H1 (cell line): ENCODE measurements at regions not wholly inside any gene's neighbourhood (a gene's known extent, or its start where the extent isn't known, plus 50 kb on each side); places are given as distances from the start of the nearest gene placed in this dataset.

Experiments used
- FOSL1 ChIP-seq: IDR thresholded peaks from 2 replicates; pipeline ENCODE4 v1.6.1; 2011; ENCODE audit warnings: mild to moderate bottlenecking, low read depth, low read length, moderate library complexity; ENCODE audit not compliant: insufficient read depth
- HDAC2 ChIP-seq, 2 experiments: fragments of 300-600 bp in 1 of 2; sonication (generic) in 1 of 2; IDR thresholded peaks; 2 replicates each; pipeline ENCODE4 v1.6.1; 2011 to 2012; ENCODE audit warnings: low read depth in 2 of 2, low read length in 2 of 2, mild to moderate bottlenecking in 2 of 2, moderate library complexity in 2 of 2, borderline replicate concordance in 1 of 2, inconsistent platforms in 1 of 2
- RBBP5 ChIP-seq: IDR thresholded peaks from 2 replicates; pipeline ENCODE4 v1.7.1; 2012; ENCODE audit warnings: low read depth, mild to moderate bottlenecking, inconsistent platforms, low read length, moderate library complexity, borderline replicate concordance
- RFX5 ChIP-seq: IDR thresholded peaks from 2 replicates; pipeline ENCODE4 v1.6.1; 2011; ENCODE audit warnings: low read depth, low read length, improper control_type of control experiment, borderline replicate concordance
- RNF2 ChIP-seq: fragments of 200-900, 300-1000 bp; sonication (generic); IDR thresholded peaks from 2 replicates; pipeline ENCODE4 v1.7.1; 2016; ENCODE audit warnings: borderline replicate concordance, low read depth, mild to moderate bottlenecking, antibody characterized with exemption, low read length; ENCODE audit not compliant: poor library complexity, severe bottlenecking; ENCODE audit errors: missing control alignments
- SP4 ChIP-seq: IDR thresholded peaks from 2 replicates; pipeline ENCODE4 v1.6.1; 2012; ENCODE audit warnings: low read length, inconsistent platforms
- TBP ChIP-seq: IDR thresholded peaks from 2 replicates; pipeline ENCODE4 v1.6.1; 2011; ENCODE audit warnings: low read depth, low read length, improper control_type of control experiment
- TF ChIP-seq, protein P1 (sequence below): fragments of 300-600 bp; sonication (generic); IDR thresholded peaks from 2 replicates; pipeline ENCODE4 v1.7.1; 2012; ENCODE audit warnings: low read length, moderate library complexity, mild to moderate bottlenecking, inconsistent platforms; ENCODE audit not compliant: insufficient replicate concordance
- TF ChIP-seq, protein P2 (sequence below): IDR thresholded peaks from 2 replicates; pipeline ENCODE4 v1.6.1; 2011; ENCODE audit warnings: low read depth, mild to moderate bottlenecking, low read length; ENCODE audit not compliant: insufficient read depth

DNA sequence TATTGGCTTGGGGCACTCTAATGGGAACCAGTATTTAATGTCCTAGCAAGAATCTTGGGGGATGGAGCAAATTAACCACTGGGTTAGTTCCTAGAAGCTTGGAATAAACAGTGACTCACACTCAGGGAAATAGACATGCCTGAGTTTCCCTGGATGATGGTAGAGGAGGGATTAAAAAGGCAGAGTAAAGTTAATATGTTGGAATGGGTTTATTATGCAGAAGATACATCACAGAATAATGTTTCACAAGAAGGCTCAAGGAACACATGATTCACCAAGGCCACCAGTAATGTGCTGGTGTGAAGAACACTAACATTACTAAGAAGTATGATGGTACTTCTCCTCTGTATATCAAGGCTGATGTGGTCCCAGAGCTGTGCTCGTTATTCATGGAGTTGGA is 752.9 kb upstream of the SEMA6A start (continued):
- TF ChIP-seq, protein P1, sequence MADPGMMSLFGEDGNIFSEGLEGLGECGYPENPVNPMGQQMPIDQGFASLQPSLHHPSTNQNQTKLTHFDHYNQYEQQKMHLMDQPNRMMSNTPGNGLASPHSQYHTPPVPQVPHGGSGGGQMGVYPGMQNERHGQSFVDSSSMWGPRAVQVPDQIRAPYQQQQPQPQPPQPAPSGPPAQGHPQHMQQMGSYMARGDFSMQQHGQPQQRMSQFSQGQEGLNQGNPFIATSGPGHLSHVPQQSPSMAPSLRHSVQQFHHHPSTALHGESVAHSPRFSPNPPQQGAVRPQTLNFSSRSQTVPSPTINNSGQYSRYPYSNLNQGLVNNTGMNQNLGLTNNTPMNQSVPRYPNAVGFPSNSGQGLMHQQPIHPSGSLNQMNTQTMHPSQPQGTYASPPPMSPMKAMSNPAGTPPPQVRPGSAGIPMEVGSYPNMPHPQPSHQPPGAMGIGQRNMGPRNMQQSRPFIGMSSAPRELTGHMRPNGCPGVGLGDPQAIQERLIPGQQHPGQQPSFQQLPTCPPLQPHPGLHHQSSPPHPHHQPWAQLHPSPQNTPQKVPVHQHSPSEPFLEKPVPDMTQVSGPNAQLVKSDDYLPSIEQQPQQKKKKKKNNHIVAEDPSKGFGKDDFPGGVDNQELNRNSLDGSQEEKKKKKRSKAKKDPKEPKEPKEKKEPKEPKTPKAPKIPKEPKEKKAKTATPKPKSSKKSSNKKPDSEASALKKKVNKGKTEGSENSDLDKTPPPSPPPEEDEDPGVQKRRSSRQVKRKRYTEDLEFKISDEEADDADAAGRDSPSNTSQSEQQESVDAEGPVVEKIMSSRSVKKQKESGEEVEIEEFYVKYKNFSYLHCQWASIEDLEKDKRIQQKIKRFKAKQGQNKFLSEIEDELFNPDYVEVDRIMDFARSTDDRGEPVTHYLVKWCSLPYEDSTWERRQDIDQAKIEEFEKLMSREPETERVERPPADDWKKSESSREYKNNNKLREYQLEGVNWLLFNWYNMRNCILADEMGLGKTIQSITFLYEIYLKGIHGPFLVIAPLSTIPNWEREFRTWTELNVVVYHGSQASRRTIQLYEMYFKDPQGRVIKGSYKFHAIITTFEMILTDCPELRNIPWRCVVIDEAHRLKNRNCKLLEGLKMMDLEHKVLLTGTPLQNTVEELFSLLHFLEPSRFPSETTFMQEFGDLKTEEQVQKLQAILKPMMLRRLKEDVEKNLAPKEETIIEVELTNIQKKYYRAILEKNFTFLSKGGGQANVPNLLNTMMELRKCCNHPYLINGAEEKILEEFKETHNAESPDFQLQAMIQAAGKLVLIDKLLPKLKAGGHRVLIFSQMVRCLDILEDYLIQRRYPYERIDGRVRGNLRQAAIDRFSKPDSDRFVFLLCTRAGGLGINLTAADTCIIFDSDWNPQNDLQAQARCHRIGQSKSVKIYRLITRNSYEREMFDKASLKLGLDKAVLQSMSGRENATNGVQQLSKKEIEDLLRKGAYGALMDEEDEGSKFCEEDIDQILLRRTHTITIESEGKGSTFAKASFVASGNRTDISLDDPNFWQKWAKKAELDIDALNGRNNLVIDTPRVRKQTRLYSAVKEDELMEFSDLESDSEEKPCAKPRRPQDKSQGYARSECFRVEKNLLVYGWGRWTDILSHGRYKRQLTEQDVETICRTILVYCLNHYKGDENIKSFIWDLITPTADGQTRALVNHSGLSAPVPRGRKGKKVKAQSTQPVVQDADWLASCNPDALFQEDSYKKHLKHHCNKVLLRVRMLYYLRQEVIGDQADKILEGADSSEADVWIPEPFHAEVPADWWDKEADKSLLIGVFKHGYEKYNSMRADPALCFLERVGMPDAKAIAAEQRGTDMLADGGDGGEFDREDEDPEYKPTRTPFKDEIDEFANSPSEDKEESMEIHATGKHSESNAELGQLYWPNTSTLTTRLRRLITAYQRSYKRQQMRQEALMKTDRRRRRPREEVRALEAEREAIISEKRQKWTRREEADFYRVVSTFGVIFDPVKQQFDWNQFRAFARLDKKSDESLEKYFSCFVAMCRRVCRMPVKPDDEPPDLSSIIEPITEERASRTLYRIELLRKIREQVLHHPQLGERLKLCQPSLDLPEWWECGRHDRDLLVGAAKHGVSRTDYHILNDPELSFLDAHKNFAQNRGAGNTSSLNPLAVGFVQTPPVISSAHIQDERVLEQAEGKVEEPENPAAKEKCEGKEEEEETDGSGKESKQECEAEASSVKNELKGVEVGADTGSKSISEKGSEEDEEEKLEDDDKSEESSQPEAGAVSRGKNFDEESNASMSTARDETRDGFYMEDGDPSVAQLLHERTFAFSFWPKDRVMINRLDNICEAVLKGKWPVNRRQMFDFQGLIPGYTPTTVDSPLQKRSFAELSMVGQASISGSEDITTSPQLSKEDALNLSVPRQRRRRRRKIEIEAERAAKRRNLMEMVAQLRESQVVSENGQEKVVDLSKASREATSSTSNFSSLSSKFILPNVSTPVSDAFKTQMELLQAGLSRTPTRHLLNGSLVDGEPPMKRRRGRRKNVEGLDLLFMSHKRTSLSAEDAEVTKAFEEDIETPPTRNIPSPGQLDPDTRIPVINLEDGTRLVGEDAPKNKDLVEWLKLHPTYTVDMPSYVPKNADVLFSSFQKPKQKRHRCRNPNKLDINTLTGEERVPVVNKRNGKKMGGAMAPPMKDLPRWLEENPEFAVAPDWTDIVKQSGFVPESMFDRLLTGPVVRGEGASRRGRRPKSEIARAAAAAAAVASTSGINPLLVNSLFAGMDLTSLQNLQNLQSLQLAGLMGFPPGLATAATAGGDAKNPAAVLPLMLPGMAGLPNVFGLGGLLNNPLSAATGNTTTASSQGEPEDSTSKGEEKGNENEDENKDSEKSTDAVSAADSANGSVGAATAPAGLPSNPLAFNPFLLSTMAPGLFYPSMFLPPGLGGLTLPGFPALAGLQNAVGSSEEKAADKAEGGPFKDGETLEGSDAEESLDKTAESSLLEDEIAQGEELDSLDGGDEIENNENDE, result no peak
- TF ChIP-seq RBBP5, result no peak
- no peak for TF ChIP-seq RFX5
- no peak for TF ChIP-seq HDAC2 (IDR thresholded peaks at IDR 0.05; ENCODE audit: borderline replicate concordance in 1 of 2, low read depth in 2 of 2, low read length in 2 of 2)
- TF ChIP-seq TBP, result no peak
- no peak for TF ChIP-seq RNF2
- TF ChIP-seq, protein P2, sequence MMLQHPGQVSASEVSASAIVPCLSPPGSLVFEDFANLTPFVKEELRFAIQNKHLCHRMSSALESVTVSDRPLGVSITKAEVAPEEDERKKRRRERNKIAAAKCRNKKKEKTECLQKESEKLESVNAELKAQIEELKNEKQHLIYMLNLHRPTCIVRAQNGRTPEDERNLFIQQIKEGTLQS, result no peak
- TF ChIP-seq FOSL1, result no peak
- TF ChIP-seq SP4, result no peak
